CD1c-positive myeloid dendritic cell (primary cell): ENCODE measurements at regions not wholly inside any gene's neighbourhood (a gene's known extent, or its start where the extent isn't known, plus 50 kb on each side); places are given as distances from the start of the nearest gene placed in this dataset.
"Not testable (repeated sequence)": the region's sequence is repeated elsewhere in the genome, so short reads cannot be mapped to it uniquely, and the experiment has no call there.

Experiments used
- DNase-seq: peaks from one replicate; pipeline ENCODE4 v3.0.0-alpha.2; 2016; ENCODE audit errors: extremely low spot score

DNA sequence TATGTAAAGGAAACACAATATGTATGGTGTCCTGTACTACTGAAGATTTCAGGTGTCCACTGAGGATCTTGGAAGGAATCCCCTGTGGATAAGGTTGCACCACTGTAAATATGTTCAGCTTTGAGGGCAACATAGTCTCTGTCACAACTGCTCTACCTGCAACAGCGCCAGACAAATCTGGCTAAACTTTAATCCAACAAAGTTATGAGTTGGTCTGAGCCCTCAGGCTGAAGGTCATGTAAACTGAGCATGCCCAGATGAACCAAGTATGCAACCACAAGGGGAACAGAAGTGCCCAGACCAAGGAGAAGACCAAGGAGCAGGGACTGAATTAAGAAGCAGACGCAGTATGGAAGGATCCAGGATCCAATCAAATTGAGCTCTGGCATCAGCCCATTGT lies 135.0 kb upstream of the ZNF658 start:
- DNase-seq: not testable (repeated sequence)

DNA sequence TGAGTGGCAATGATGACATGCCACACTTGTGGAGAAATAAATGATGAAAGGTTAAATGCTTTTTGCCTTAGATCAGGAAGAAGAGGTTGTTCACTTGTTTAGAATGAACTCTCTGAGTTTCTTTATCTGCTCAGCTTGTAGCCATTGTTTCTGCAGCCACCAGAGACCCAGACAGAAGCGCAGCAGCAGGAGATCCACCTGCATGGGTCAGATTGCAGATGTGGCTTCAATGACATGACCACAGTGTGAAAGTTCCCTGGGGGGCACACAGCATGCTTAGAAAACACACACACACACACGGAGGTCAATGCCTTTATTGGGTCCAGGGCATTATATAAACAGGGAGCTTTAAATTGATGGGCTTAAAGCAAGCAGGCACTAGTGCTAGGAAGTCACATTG lies 129.0 kb upstream of the ZNF658 start:
- not testable (repeated sequence) for DNase-seq

DNA sequence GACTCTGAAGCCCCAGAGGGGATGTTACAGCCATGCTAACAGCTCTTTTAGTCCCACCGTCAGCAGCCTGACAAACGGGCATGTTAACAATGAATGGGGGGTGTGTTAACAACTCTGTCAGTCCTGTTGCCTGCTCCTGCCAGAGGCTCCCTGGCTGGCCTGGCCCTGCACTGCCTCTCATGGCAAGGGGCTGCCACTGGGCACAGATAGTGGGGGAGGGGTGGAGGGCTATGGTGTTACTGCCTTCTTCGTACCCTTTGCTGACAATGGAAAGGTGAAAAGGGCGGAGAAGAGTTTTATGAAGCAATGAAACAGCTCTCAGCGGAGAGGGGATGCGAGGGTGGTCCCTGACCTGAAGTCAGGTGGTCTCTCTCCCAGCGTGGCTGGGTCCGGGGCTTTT lies 125.9 kb upstream of the ZNF658 start:
- DNase-seq: not testable (repeated sequence)

DNA sequence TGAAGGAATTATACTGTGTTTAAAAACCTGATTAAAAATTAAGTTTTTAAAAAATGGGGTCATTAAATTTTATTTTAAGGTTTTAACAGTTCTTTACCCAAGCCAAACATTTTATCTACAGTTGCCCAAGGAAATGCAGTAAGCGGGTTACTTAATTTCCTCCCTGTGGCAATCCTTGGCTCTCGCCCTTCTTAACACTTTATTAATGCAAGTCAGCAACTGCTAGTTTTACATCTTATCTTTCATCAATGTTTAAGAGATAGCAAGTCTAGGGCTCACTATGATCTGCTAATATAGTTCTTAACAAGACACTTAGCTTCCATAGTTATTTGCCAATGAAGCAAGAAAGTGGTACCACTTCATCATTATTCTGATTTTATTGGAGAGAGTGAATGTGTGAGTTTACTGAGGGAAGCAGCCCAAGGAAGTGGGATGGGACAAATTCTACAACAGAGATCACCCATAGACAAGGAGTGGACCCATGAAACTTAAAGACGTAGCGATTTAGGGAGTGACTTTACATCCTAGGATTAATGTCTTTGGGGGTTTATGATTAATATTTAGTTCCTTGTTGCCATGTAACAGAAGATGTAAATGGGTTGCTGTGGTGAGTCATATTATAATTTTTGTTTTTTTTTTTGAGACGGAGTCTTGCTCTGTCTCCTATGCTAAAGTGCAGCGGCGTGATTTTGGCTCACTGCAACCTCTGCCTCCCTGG lies 120.4 kb upstream of the ZNF658 start:
- DNase-seq: not testable (repeated sequence)

DNA sequence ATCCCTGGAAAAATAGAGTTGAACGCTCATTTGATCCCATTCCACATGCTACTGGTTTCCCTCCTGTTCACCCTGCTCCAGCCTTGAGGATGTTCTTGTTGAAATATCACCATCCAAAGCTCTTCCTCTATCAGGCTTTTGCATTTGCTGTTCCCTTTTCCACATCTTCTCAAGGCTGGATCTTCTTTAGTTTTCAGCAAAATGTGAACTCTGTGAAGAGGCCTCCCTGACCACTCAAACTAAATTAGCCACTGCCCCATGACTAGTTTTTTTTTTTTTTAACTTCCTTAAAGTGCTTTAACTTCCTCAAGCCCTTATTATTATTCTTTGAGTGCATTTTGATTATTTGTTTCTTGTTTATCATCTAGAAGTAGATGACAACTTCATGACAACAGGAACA lies 119.3 kb upstream of the ZNF658 start:
- DNase-seq: not testable (repeated sequence)

DNA sequence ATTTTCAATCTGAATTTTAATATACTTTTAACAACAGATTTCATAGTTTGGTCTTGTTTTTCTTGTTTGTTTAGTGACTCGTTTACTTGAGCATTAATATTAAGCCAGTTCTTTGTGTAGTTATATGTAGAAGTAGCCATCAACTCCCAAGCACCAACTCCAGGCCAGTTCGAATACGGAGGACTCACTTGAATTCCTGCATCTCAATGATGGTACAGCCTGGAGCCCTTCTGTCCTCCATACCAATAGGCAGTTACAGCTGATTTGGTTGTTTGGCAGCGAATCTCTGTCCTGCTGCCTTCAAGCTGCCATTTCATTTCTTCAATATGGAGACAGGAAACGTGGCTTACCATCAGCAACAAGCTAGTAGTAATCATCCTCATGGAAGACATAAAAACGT lies 118.5 kb upstream of the ZNF658 start:
- not testable (repeated sequence) for DNase-seq

DNA sequence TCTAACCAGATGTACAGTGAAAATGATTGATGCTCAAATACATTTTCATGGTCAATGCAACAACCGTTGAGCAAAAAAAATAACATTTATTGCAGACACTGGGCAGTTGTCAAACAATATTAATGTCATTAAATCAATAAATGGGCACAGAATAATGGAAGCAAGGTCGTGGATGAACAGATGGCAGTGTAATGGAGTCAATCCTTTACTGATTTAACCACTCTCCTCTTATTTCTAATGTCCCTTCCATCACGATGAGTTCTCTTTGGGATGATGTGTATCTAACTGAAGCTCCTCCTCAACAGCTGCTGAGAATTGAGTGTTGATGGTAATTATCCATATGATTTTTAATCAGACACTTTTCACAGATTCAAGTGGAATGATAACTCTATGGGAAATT lies 114.9 kb upstream of the ZNF658 start:
- not testable (repeated sequence) for DNase-seq

DNA sequence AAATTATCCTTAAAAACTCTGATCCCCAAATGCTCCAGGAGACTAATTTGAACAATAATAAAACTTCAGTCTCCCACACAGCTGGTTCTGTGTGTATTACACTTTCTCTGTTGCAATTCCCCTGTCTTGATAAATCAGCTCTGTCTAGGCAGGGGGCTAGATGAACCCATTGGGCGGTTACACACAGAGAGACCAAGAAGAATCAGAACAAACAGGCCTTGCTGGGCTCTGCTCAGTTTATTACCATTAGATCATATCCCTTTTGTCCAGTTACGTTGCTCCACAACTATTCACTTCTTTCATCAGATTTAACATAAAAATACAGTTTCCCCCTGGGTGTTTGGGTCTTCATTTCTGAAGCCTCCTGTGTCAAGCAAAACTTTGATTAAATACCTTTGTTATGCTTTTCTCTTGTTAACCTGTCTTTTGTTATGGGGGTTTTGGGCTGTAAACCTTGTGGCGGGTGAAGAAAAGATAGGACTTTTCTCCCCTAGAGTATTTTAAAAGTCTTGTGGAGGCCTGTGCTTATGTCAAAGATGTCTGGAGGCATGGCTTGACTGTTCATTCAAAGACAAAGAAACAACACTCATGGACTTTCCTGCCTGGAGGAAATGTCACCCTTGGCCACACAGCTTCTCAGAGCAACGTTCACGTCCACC lies 109.3 kb upstream of the ZNF658 start:
- not testable (repeated sequence) for DNase-seq

DNA sequence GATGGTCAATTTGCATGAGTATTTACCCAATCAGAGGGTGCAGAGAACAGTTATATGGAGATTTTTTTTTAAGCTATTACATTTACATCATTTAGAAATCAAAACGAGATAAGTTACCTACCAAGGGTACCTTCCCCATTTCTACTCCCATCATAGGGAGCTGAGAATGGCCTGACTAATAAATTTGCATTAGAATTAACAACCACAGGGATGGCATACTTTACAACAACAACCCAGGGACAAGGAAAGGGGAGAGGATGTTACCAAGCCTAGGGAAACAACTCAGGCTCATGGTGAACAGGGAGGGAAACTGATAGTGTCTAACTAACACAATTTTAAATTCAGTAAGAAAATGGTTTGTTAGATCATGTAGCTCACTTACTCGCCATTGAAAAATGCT lies 105.8 kb upstream of the ZNF658 start:
- DNase-seq: not testable (repeated sequence)

DNA sequence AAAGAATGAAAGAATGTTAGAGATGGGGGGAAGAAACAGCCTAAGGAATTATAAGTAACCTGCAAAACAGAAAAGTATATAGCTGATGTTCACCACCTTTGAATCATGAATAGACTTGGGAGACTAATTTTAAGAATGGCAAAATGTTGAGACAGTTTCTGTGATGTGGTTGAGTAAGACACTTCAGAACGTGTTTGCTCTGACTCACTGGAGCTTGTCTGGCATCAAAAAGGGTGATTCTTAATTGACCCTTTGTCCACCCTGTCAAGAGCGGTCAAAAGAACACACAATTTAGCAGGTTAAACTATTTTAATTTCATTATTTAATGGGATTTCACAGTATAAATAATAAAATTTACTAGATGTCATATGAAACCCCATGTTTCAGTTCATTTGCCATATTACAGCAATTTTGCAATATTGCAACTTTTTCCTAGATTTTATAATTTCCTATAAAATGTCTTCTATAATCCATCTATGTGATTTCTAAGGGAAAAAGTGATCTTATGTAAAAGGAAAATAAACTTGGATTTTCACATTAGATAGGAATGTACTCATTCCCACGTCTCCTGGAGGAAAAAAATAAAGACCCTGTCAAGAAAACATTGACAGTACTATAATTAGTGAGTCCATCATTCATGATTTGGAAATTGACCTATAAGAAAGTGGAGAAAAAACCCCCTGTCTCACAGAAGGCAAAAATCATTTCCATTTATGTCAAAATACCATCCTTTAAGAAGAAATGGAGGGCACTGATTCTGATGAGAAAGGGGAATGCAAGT lies 104.6 kb upstream of the ZNF658 start:
- DNase-seq: not testable (repeated sequence)

DNA sequence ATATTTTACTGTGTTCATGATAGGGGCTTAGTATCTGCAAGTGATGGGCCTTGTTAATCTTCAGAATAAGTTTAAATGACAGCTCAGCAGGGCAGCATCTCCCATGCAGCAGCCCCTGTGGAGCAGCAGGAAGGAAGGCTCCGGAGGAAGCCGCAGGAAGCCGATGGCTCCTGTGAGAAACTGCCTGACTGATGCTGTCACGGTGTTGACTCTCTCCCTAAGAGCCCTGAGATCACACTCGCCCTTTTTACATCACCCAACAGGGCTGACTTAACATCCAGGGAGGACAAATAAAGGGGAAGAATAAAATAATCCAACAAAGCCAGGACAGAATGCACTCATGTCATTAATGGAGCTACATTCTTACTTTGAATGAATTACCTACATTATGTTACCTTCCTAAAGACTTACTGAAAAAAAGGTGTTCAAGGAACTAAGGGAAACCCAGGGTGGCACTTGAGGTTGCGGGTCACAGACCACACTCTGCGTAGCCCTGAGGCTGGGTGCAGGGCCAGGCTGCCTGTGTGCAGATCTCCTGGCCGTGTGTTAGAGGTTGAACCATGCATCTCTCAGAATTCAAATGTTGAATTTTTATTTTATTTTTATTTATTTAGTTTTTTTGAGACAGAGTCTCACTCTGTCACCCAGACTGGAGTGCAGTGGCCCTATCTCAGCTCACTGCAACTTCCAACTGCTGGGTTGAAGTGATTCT lies 102.5 kb upstream of the ZNF658 start:
- DNase-seq: not testable (repeated sequence)

DNA sequence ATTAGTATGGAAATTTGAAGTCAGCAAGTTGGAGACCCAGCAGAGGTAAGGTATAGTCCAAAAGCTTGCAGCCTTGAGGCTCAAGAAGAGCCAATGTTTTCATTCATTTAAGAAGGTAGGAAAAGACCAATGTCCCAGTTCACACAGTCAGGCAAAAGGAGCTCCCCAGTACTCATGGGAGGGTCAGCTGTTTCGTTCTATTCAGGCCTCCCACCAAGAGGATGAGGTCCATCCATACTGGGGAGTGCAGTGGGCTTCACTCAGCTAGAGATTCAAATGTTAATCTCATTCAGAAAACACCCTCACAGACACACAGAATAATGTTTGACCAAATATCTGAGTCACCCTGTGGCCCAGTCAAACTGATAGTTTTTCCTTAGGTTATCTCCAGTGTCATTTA lies 96.9 kb upstream of the ZNF658 start:
- DNase-seq: not testable (repeated sequence)

DNA sequence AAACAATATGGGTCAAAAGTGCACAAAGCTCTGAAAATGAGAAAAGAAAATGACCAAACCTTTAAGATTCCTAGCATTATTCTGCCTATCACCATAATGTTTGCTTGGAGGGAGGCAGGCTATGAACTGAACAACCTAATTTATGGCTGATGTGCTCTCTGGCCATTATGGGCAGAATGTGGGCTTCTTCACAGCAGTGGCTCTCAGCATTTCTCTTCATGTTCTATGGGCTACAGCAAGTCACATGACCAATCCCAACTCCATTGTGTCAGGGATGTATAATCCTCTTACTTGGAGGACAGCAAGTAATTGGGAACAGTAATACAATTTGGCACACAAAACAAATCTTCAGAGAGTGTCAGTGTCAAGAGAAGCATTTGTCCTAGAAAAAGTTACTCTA lies 90.3 kb upstream of the ZNF658 start:
- DNase-seq: not testable (repeated sequence)

DNA sequence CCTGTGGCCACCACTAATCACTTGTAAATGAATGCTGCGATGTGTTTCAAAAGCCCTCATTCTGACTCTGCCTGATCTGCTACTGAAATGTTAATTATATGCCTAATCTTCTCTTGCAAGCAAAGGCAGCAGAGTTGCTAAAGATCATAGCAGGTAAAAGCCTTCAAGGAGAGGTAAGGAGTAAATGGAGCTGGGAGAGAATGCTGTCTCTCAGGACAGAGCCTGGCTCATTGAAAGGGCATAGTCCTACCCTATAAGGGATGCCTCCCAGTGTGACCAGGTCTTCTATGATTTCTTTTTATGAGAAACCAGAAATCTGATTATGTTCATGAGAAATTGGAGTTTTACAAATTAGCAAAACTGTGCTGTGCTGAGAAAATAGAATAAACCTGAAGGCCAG lies 88.2 kb upstream of the ZNF658 start:
- DNase-seq: not testable (repeated sequence)

DNA sequence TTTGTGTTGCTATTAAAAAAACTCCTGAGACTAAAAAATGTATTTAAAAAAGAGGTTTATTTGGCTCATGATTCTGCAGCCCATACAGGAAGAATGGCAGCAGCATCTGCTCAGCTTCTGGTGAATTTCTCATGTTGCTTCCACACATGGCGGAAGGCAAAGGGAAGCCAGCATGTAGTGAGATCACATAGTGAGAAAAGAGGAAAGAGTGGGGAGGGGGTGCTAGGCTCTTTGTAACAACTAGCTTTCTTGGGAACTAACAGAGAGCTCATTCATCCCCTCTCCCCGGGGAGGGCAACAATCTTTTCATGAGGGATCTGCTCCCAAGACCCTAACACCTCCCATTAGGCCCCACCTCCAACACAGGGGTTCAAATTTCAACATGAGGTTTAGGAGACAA lies 87.6 kb upstream of the ZNF658 start:
- not testable (repeated sequence) for DNase-seq

DNA sequence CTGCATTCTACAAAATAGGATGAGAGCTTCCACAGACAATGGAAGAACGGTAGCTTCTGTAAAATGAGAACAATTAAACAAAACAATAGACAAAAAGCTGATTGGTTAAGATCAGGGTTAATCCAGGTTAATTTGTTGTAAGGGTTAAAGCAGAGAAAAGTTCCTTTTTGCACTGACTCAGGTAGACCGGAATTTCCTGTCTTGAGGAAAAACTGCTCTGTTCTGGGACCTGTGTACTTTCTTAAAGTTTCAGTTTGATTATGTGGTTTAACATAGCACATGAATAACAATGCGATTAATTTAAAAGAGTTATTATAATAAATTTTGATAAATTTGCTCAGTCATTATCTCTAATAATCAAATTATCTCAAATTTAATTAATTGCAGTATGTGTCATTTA lies 86.5 kb upstream of the ZNF658 start:
- DNase-seq: not testable (repeated sequence)

DNA sequence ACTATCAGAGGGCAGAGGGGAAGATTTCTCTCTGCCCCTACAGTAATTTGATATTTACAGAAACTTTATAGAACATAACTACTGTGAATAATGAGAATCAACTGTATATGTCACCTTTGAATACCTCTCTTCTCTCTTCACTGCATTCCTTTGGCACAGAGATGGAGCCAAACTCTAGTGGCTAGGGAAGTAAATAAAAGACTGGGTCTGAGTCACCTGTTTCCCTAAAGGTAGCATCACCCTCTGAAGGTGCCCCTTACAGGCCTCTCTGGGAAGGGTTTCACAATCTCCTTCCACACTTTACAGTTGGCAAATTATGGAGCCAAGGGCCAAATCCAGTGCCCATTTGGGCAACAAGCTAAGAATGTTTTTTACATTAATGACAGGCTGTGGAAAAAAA lies 81.0 kb upstream of the ZNF658 start:
- DNase-seq: not testable (repeated sequence)

DNA sequence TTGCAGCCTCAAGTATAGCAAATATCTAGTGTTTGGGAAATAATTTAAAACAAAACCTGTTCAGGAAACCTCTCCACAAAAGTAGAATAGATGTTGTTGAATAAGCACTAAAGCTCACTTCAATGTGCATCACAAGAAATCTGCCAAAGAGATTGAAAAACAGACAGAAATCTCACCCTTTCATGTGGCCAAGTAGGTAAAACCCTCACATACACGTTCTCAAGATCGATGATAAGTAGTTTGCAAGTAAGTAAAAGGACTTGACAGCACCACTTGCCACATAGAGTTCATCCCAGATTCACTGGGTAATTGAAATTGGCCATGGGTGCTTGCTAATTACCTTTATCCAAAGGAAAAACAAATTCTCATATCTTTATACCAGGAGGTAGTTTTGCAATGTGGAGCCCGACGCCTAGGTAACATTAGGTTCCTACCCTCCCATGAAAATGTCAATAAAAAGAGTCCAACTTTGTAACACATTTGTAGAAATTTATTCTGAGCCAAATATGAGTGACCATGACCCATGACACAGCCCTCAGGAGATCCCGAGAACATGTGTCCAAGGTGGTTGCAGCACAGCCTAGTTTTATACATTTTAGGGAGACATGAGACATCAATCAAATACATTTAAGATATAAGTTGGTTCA lies 80.4 kb upstream of the ZNF658 start:
- not testable (repeated sequence) for DNase-seq

DNA sequence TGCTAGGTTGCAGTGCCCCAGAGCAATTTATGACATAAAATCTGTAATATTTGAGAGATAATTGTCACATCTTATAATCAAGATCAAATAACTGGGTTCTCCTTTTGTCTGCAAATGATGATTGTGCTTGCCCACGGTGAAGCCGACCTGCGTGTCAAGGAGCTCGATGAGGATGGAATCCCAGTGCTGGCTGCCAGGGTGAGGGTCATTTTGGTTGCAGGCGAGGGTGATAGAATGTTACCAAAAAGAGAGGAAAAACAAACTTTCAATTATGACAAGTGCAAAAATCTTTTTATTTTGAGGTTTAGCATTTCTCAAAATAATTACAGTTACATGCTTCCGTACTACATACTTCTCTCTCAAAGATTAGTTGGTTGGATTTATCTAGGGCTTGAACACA lies 76.4 kb upstream of the ZNF658 start:
- DNase-seq: peak; percentile 0

DNA sequence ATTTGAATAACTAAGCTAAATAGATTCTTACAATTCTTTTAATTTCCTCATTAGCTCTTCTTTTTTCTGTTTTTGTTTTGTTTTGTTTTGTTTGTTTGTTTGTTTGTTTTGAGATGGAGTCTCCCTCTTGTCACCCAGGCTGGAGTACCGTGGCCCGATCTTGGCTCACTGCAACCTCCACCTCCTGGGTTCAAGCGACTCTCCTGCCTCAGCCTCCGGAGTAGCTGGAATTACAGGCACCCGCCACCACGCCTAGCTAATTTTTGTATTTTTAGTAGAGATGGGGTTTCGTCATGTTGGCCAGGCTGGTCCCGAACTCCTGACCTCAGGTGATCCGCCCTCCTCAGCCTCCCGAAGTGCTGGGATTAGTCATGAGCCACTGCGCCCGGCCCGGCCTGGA lies 70.7 kb upstream of the ZNF658 start:
- DNase-seq: not testable (repeated sequence)

DNA sequence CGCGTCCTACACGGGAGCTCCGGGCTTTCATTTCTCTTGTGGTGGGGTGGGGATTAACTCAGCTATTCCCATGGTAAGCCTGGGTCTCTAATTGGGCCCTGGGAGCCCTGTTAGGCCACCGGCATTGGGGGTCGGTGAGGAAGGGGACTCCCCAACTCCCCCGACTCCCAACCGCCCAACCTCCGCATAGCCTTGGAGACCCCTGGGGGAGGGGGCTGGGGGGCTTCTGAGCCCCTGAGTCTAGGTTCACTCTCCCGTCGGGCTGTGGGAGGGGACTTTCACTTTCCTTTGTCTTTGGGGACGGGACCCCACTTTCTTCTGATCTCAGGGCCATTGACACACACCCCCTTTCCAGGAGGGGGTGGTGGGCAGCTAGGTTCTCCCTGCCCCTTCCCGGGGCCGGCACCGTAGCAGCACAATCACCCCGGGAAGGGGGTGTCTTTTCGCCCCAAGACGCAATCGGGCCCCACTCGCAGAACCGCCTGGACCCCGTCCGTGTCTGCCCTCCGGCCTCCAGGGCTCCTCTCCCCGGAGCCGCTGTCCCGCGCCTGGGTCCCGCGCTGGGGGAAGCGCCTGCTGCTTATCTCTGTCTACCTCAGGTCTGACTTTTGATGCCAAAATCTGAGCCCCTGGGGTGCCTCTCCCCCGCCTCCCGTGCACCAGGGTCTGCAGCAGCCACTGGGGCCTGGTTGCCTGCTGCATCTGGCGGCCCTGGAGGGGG lies 69.6 kb upstream of the ZNF658 start:
- DNase-seq: not testable (repeated sequence)
